Endothelial cell of umbilical vein (primary cell): ENCODE measurements at regions not wholly inside any gene's neighbourhood (a gene's known extent, or its start where the extent isn't known, plus 50 kb on each side); places are given as distances from the start of the nearest gene placed in this dataset.

ENCODE experiments used
- BruUV-seq: library from RNA; stranded (reverse); fragments of 400-500 nt; replicated peaks from 2 replicates; lab custom pipeline; 2021; lab: Mats Ljungman, UMichigan
- CTCF ChIA-PET: fragments of 300-600, 350-600 bp; sonication (Branson Sonifier 250); formaldehyde crosslinking; loops from one replicate; lab custom pipeline; 2021; ENCODE audit warnings: antibody characterized with exemption, inconsistent platforms; lab: Charles Lee
- POLR2A ChIA-PET: fragments of 300-600, 350-600 bp; sonication (Branson Sonifier 250); formaldehyde crosslinking; loops from one replicate; lab custom pipeline; 2021; ENCODE audit warnings: antibody characterized with exemption, inconsistent platforms; lab: Charles Lee
- DNase-seq: peaks from one replicate; pipeline ENCODE4 v3.0.0-alpha.2; 2011; ENCODE audit warnings: low read depth, low spot score
- FAIRE-seq: peaks from 2 replicates; lab custom pipeline; 2011; peaks lifted over from hg19 to GRCh38; lab: Jason Lieb, UNC
- H2AFZ ChIP-seq: 2 replicates; pipeline ENCODE4 v1.6.0; 2012; ENCODE audit warnings: low read depth, low read length, control low read depth, inconsistent platforms
- H3K27ac ChIP-seq: 2 replicates; pipeline ENCODE4 v1.5.1; 2011; ENCODE audit warnings: low read depth, mild to moderate bottlenecking, control low read depth, low read length, moderate library complexity; ENCODE audit not compliant: insufficient read depth
- H3K27me3 ChIP-seq, 2 experiments: 2 replicates each; pipeline versions ENCODE4 v1.6.0 to v1.6.1; 2011; ENCODE audit warnings: low read length in 2 of 2, mixed read lengths in 1 of 2; ENCODE audit not compliant: control insufficient read depth in 2 of 2, insufficient read depth in 2 of 2
- H3K36me3 ChIP-seq, 2 experiments: 2 replicates in 1 of 2; 3 replicates in 1 of 2; pipeline ENCODE4 v1.5.1; 2011; ENCODE audit warnings: low read length in 2 of 2, mild to moderate bottlenecking in 1 of 2, moderate library complexity in 1 of 2; ENCODE audit not compliant: control insufficient read depth in 2 of 2, insufficient read depth in 2 of 2; ENCODE audit errors: extremely low read depth in 1 of 2
- H3K4me1 ChIP-seq: 3 replicates; pipeline ENCODE4 v1.5.1; 2011; ENCODE audit warnings: mild to moderate bottlenecking, low read length; ENCODE audit not compliant: control insufficient read depth, insufficient read depth; ENCODE audit errors: extremely low read depth
- H3K4me2 ChIP-seq: 2 replicates; pipeline ENCODE4 v1.6.1; 2011; ENCODE audit warnings: low read length, control low read depth, mixed read lengths; ENCODE audit not compliant: insufficient read depth
- H3K4me3 ChIP-seq, 3 experiments: fragments of 200-600 bp in 1 of 3; sonication (generic), shearing (Covaris generic) in 1 of 3; replicated peaks in 1 of 3; 2 replicates each; pipeline ENCODE4 v1.5.1; 2011 to 2016; ENCODE audit warnings: control low read depth in 3 of 3, low read length in 3 of 3, mild to moderate bottlenecking in 2 of 3, inconsistent platforms in 1 of 3, low read depth in 1 of 3, moderate library complexity in 1 of 3; ENCODE audit not compliant: insufficient read depth in 1 of 3
- H3K79me2 ChIP-seq: 2 replicates; pipeline ENCODE4 v1.6.0; 2012; ENCODE audit warnings: low read length, inconsistent platforms; ENCODE audit not compliant: control insufficient read depth, insufficient read depth
- H3K9ac ChIP-seq: replicated peaks from 2 replicates; pipeline ENCODE3; 2011; ENCODE audit warnings: low read length, control low read depth; ENCODE audit not compliant: insufficient read depth; ENCODE audit errors: extremely low read depth
- H3K9me1 ChIP-seq: replicated peaks from 3 replicates; pipeline ENCODE4 v1.6.0; 2011; ENCODE audit warnings: mild to moderate bottlenecking, low read length; ENCODE audit not compliant: control insufficient read depth, insufficient read depth; ENCODE audit errors: extremely low read depth
- H3K9me3 ChIP-seq: replicated peaks from 2 replicates; pipeline ENCODE4 v1.5.1; 2012; ENCODE audit warnings: low read length, inconsistent platforms; ENCODE audit not compliant: control insufficient read depth, insufficient read depth
- H4K20me1 ChIP-seq: replicated peaks from 2 replicates; pipeline ENCODE3; 2011; ENCODE audit warnings: mild to moderate bottlenecking, low read length; ENCODE audit not compliant: control insufficient read depth, insufficient read depth; ENCODE audit errors: extremely low read depth
- EZH2 ChIP-seq: IDR thresholded peaks from 2 replicates; pipeline ENCODE4 v1.6.1; 2012; ENCODE audit warnings: borderline replicate concordance, low read depth, mild to moderate bottlenecking, moderate library complexity, low read length, inconsistent platforms; ENCODE audit not compliant: severe bottlenecking
- FOS ChIP-seq: IDR thresholded peaks from 2 replicates; pipeline ENCODE4 v1.6.1; 2011; ENCODE audit warnings: mild to moderate bottlenecking, low read length, moderate library complexity, borderline replicate concordance; ENCODE audit not compliant: insufficient read depth
- GATA2 ChIP-seq: IDR thresholded peaks from 2 replicates; pipeline ENCODE4 v1.7.0; 2011; ENCODE audit warnings: low read depth, mild to moderate bottlenecking, moderate library complexity, mixed read lengths, low read length; ENCODE audit not compliant: insufficient read length, insufficient read depth
- JUN ChIP-seq: IDR thresholded peaks from 2 replicates; pipeline ENCODE4 v1.6.1; 2011; ENCODE audit warnings: borderline replicate concordance, low read depth; ENCODE audit not compliant: insufficient read length, insufficient read depth
- MYC ChIP-seq: IDR thresholded peaks from one replicate; pipeline ENCODE4 v1.6.1; 2011; ENCODE audit warnings: mild to moderate bottlenecking, low read depth, low read length
- POLR2A ChIP-seq: IDR thresholded peaks from 2 replicates; pipeline ENCODE4 v1.6.1; 2012; ENCODE audit warnings: low read depth, mild to moderate bottlenecking, control low read depth, low read length
- POLR2AphosphoS5 ChIP-seq: IDR thresholded peaks from 2 replicates; pipeline ENCODE4 v1.6.1; 2012; ENCODE audit warnings: low read depth, mild to moderate bottlenecking, control low read depth, low read length, moderate library complexity; ENCODE audit not compliant: insufficient read depth
- dilution Hi-C: fragments of 300-500 bp; cut with MboI; formaldehyde crosslinking; loops from one replicate; pipeline ENCODE4 v1.15.0; 2019; ENCODE audit warnings: low sequenced_read_pairs; ENCODE audit not compliant: extremely low pct_ligation_motif_present
- intact Hi-C: fragments of 100-400 bp; cut with micrococcal nuclease; formaldehyde crosslinking; loops from one replicate; pipeline ENCODE4 v1.10.0; 2022
- TF ChIP-seq, protein P1 (sequence below), 2 donors: IDR thresholded peaks; 1 replicate in 1 of 2; 2 replicates in 1 of 2; pipeline ENCODE4 v1.5.1; 2011; ENCODE audit warnings: low read length in 2 of 2, mild to moderate bottlenecking in 2 of 2, moderate library complexity in 2 of 2, control low read depth in 1 of 2, inconsistent platforms in 1 of 2, low read depth in 1 of 2; ENCODE audit not compliant: insufficient read depth in 1 of 2; ENCODE audit errors: extremely low read depth in 1 of 2
- TF ChIP-seq, protein P2 (sequence below): IDR thresholded peaks from 2 replicates; pipeline ENCODE4 v1.6.1; 2011; ENCODE audit not compliant: insufficient read depth, insufficient read length

DNA sequence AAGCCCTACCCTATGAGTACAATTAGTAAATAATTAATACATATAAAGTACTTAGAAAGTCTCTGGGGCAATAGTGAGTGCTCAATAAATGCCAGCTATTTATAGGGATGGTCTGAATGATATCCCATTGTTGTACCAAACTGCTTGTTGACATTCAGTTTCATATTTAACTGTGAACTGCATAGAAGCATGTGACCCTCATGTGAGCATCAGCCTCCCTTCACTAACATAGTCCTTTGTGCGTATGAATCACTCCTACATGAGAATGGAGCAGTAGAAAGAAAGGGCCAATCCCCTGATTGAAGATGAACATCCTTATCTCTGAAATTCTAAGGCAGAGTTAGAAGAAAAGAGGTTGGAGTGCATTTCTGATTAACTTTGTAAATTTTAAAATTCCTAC, 68.7 kb upstream of the ATP10A start:
- peaks cover 3% of the 10 kb centered on the region for H3K9me3 ChIP-seq
- no peaks in the 10 kb centered on the region for H3K79me2 ChIP-seq
- no peak overlapping the region for H3K27ac ChIP-seq
- no peaks in the 10 kb centered on the region for H4K20me1 ChIP-seq
- intact Hi-C loops = no loop called here
- no peak overlapping the region for H3K4me2 ChIP-seq
- CTCF ChIA-PET = no interaction called here
- H3K27me3 ChIP-seq = no peaks in the 10 kb centered on the region
- no TSS peak for BruUV-seq
- no peaks in the 10 kb centered on the region for H3K9me1 ChIP-seq
- no peaks in the 10 kb centered on the region for H3K36me3 ChIP-seq
- FAIRE-seq = no peak
- no peak overlapping the region for H2AFZ ChIP-seq
- no peak overlapping the region for H3K9ac ChIP-seq
- no peaks in the 10 kb centered on the region for H3K4me1 ChIP-seq
- DNase-seq = no peak
- TF ChIP-seq, protein P1, sequence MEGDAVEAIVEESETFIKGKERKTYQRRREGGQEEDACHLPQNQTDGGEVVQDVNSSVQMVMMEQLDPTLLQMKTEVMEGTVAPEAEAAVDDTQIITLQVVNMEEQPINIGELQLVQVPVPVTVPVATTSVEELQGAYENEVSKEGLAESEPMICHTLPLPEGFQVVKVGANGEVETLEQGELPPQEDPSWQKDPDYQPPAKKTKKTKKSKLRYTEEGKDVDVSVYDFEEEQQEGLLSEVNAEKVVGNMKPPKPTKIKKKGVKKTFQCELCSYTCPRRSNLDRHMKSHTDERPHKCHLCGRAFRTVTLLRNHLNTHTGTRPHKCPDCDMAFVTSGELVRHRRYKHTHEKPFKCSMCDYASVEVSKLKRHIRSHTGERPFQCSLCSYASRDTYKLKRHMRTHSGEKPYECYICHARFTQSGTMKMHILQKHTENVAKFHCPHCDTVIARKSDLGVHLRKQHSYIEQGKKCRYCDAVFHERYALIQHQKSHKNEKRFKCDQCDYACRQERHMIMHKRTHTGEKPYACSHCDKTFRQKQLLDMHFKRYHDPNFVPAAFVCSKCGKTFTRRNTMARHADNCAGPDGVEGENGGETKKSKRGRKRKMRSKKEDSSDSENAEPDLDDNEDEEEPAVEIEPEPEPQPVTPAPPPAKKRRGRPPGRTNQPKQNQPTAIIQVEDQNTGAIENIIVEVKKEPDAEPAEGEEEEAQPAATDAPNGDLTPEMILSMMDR (IDR thresholded peaks at IDR 0.05; ENCODE audit: extremely low read depth in 1 of 2, insufficient read depth in 1 of 2, low read depth in 1 of 2, low read length in 2 of 2) = no peak
- TF ChIP-seq, protein P2, sequence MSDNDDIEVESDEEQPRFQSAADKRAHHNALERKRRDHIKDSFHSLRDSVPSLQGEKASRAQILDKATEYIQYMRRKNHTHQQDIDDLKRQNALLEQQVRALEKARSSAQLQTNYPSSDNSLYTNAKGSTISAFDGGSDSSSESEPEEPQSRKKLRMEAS = no peak
- TF ChIP-seq GATA2 (no peak), FOS (no peak), JUN (no peak), EZH2 (no peak), MYC (no peak), POLR2AphosphoS5 (no peak), POLR2A (no peak)
- dilution Hi-C loops = no loop called here
- POLR2A ChIA-PET = no interaction called here
- no peak overlapping the region for H3K4me3 ChIP-seq
